Esophagus squamous epithelium (tissue), 4 donors: ENCODE measurements at regions not wholly inside any gene's neighbourhood (a gene's known extent, or its start where the extent isn't known, plus 50 kb on each side); places are given as distances from the start of the nearest gene placed in this dataset.

ENCODE experiments used
- POLR2A ChIP-seq, 4 donors: fragments of 450-650 bp; IDR thresholded peaks; one replicate each; pipeline ENCODE4 v1.6.1; 2017; ENCODE audit warnings: antibody characterized with exemption in 4 of 4, mild to moderate bottlenecking in 4 of 4, moderate library complexity in 3 of 4
- TF ChIP-seq, protein P1 (sequence below), 6 experiments: fragments of 450-650 bp in 4 of 6; fragments of 200-600 bp in 2 of 6; sonication (generic) in 2 of 6; IDR thresholded peaks; one replicate each; pipeline ENCODE4 v1.5.1; 2016 to 2019; ENCODE audit warnings: antibody characterized with exemption in 6 of 6, mild to moderate bottlenecking in 4 of 6, moderate library complexity in 4 of 6

DNA sequence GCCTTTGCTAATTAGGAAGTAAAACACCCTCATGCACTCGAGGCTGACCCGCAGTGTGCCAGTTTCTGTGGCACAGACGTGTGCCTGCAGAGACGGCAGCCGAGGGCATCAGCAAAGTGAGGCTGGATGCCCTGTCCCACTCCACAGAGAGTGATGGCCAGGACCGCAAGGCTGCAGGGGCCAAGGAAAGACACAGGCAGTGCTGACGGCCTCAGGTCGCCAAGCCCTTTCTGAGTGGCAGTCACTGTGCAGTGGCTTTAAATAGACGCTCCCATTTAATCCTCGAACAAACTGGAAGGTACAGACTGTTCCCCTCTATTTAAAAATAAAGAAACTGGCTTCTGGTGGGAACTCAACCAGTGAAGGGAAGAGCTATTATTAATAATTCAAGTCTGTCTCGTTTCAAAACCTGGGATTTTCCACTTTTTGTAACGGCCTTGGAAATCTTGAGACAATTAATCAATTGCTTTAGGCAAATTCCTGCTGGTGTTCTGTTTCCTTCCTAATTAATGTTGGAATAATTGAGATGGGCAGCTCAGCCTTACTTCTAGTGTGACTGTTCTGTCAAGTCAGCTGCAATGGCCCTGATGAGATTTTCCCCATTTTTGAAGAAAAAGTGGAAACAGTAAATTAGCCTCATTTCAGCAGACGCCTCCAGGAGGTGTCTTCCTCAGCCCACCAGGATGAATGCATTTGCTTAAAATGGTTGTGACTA lies 644.6 kb upstream of the RAB6C start:
- TF ChIP-seq, protein P1, sequence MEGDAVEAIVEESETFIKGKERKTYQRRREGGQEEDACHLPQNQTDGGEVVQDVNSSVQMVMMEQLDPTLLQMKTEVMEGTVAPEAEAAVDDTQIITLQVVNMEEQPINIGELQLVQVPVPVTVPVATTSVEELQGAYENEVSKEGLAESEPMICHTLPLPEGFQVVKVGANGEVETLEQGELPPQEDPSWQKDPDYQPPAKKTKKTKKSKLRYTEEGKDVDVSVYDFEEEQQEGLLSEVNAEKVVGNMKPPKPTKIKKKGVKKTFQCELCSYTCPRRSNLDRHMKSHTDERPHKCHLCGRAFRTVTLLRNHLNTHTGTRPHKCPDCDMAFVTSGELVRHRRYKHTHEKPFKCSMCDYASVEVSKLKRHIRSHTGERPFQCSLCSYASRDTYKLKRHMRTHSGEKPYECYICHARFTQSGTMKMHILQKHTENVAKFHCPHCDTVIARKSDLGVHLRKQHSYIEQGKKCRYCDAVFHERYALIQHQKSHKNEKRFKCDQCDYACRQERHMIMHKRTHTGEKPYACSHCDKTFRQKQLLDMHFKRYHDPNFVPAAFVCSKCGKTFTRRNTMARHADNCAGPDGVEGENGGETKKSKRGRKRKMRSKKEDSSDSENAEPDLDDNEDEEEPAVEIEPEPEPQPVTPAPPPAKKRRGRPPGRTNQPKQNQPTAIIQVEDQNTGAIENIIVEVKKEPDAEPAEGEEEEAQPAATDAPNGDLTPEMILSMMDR (IDR thresholded peaks at IDR 0.05) = no peak
- TF ChIP-seq POLR2A (IDR thresholded peaks at IDR 0.05) = no peak
